ENCODE measurements at regions not wholly inside any gene's neighbourhood (a gene's known extent, or its start where the extent isn't known, plus 50 kb on each side); places are given as distances from the start of the nearest gene placed in this dataset.
A peak's percentile ranks its signal among the peaks of the same experiment; 100 is the strongest.

GRCh38 chr6:167497428-167498056 lies 172.7 kb downstream of the TTLL2 start (continued):
- TF ChIP-seq ZNF672 (CRISPR knock-in tag; IDR thresholded peaks at IDR 0.05) (no peak), ZHX1 (CRISPR knock-in tag; IDR thresholded peaks at IDR 0.05; ENCODE audit: low read depth) (peak; percentile 76), ZNF770 (CRISPR knock-in tag; IDR thresholded peaks at IDR 0.05) (no peak), ZNF484 (CRISPR knock-in tag; IDR thresholded peaks at IDR 0.05; ENCODE audit: borderline replicate concordance, low read depth) (no peak), RARG (CRISPR knock-in tag; IDR thresholded peaks at IDR 0.05; ENCODE audit: low read depth) (no peak), ISX (CRISPR knock-in tag; conservative IDR thresholded peaks at IDR 0.05) (no peak), FOXA3 (CRISPR knock-in tag; IDR thresholded peaks at IDR 0.05) (peak; percentile 89), TERF1 (CRISPR knock-in tag; IDR thresholded peaks at IDR 0.05) (no peak), ZNF704 (CRISPR knock-in tag; IDR thresholded peaks at IDR 0.05; ENCODE audit: borderline replicate concordance) (no peak), KDM5A (IDR thresholded peaks at IDR 0.05; ENCODE audit: borderline replicate concordance, low read length) (no peak), TBX2 (CRISPR knock-in tag; IDR thresholded peaks at IDR 0.05; ENCODE audit: borderline replicate concordance) (peak; percentile 60; the same call in 1 of the 2 replicates), NAIF1 (CRISPR knock-in tag; IDR thresholded peaks at IDR 0.05; ENCODE audit: borderline replicate concordance) (no peak), SRSF1 (optimal IDR thresholded peaks at IDR 0.05; ENCODE audit: low read depth, low read length) (no peak), ZMYM3 (CRISPR knock-in tag; IDR thresholded peaks at IDR 0.05) (peak; percentile 57; the same call in 1 of the 2 replicates), ZNF510 (CRISPR knock-in tag; IDR thresholded peaks at IDR 0.05; ENCODE audit: low read depth) (no peak), NFKB2 (CRISPR knock-in tag; IDR thresholded peaks at IDR 0.05; ENCODE audit: borderline replicate concordance) (no peak), ZNF362 (CRISPR knock-in tag; IDR thresholded peaks at IDR 0.05; ENCODE audit: borderline replicate concordance) (peak; percentile 62), SMAD1 (CRISPR knock-in tag; IDR thresholded peaks at IDR 0.05; ENCODE audit: borderline replicate concordance, low read depth) (no peak), ZNF235 (CRISPR knock-in tag; IDR thresholded peaks at IDR 0.05; ENCODE audit: borderline replicate concordance) (no peak), THAP8 (CRISPR knock-in tag; IDR thresholded peaks at IDR 0.05; ENCODE audit: borderline replicate concordance) (no peak)
